Right lobe of liver (tissue), 6 donors: ENCODE measurements at regions not wholly inside any gene's neighbourhood (a gene's known extent, or its start where the extent isn't known, plus 50 kb on each side); places are given as distances from the start of the nearest gene placed in this dataset.

Experiments
- ATAC-seq, 4 donors: fragments of 200-7000 bp; cut with Tn5 transposase; one replicate each; pipeline ENCODE4 v1.9.1; 2020; ENCODE audit warnings: mild to moderate bottlenecking in 4 of 4, moderate library complexity in 4 of 4
- DNase-seq, 3 donors: peaks; one replicate each; pipeline ENCODE4 v3.0.0-alpha.2; 2020
- H3K27ac ChIP-seq, 3 donors: fragments of 200-600 bp; one replicate each; pipeline ENCODE4 v1.8.0; 2022
- H3K27me3 ChIP-seq, 2 donors: fragments of 200-600 bp; one replicate each; pipeline ENCODE4 v1.8.0; 2022
- H3K36me3 ChIP-seq, 4 donors: fragments of 200-600 bp; sonication (generic) in 1 of 4; one replicate each; pipeline versions ENCODE4 v1.5.1 to v1.8.0; 2017 to 2022; ENCODE audit warnings: control low read depth in 1 of 4
- H3K4me1 ChIP-seq, 4 donors: fragments of 200-600 bp; sonication (generic) in 1 of 4; one replicate each; pipeline versions ENCODE4 v1.5.1 to v1.8.0; 2017 to 2022; ENCODE audit warnings: control low read depth in 1 of 4
- H3K4me3 ChIP-seq, 3 donors: fragments of 200-600 bp; one replicate each; pipeline ENCODE4 v1.8.0; 2022
- H3K9me3 ChIP-seq, 4 donors: fragments of 200-600 bp; sonication (generic) in 1 of 4; one replicate each; pipeline versions ENCODE4 v1.5.1 to v1.8.0; 2017 to 2022; ENCODE audit warnings: control low read depth in 1 of 4
- POLR2A ChIP-seq: fragments of 450-650 bp; IDR thresholded peaks from one replicate; pipeline ENCODE4 v1.6.1; 2017; ENCODE audit warnings: antibody characterized with exemption, mild to moderate bottlenecking
- WGBS: methylation state at CpG from one replicate; pipeline ENCODE4 v1.1.6; 2018; ENCODE audit warnings: low coverage, low lambda C conversion rate; ENCODE audit not compliant: insufficient coverage; ENCODE audit errors: missing lambda C conversion rate; 5-methylcytosine and 5-hydroxymethylcytosine counted together
- intact Hi-C, 2 donors: fragments of 100-400 bp; cut with DNase I; formaldehyde crosslinking; loops; one replicate each; pipeline versions ENCODE4 v1.11.2 to v1.14.1; 2022
- TF ChIP-seq, protein P1 (sequence below), 4 donors: fragments of 200-600 bp in 3 of 4; fragments of 450-650 bp in 1 of 4; IDR thresholded peaks; one replicate each; pipeline versions ENCODE4 v1.5.1 to v1.8.0; 2016 to 2022; ENCODE audit warnings: antibody characterized with exemption in 4 of 4, mild to moderate bottlenecking in 2 of 4
- donor health status: DM: no; HTN: yes; CAD: no.
- donor health status: DM: no; HTN: no; CAD: no.
- donor health status: DM: no; HTN: no; CAD: no.
- donor health status: DM: no; HTN: yes; CAD: no.
- donor health status: DM: no; HTN: yes; CAD: no.

DNA sequence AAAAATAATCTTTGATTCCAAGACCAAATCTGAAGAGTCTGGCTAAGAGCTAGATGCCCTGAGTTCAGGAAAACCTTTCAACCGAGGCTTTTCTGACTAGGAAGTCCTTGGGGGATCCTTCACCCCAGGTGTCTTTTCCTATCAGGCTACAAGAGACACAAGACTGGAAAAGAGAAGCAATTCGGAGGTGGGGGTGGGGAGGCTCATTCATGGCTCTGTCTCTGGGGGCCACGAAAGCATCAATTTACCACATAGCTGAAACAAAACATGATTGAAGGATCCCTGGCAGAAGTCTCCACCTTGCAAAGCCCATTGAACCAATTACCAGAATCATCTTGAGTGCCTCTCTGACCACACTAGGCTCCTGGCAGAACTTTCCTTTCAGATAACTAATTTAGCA lies 239.8 kb upstream of the SALL1 start:
- Histone ChIP-seq H3K4me3 (no peak overlapping the region), H3K9me3 (no peaks in the 10 kb centered on the region), H3K27me3 (no peaks in the 10 kb centered on the region), H3K36me3 (no peaks in the 10 kb centered on the region), H3K27ac (no peak overlapping the region), H3K4me1 (no peaks in the 10 kb centered on the region)
- intact Hi-C loops: loop anchor here in 1 of 2 donors (10.0 kb wide), 1 partner anchor 56 kb away; no protein-coding TSS in a partner anchor
- no peak for DNase-seq
- no peak for ATAC-seq
- WGBS: 45% methylated on average over 1 of the region's 3 CpGs
- no peak for TF ChIP-seq POLR2A
- TF ChIP-seq, protein P1, sequence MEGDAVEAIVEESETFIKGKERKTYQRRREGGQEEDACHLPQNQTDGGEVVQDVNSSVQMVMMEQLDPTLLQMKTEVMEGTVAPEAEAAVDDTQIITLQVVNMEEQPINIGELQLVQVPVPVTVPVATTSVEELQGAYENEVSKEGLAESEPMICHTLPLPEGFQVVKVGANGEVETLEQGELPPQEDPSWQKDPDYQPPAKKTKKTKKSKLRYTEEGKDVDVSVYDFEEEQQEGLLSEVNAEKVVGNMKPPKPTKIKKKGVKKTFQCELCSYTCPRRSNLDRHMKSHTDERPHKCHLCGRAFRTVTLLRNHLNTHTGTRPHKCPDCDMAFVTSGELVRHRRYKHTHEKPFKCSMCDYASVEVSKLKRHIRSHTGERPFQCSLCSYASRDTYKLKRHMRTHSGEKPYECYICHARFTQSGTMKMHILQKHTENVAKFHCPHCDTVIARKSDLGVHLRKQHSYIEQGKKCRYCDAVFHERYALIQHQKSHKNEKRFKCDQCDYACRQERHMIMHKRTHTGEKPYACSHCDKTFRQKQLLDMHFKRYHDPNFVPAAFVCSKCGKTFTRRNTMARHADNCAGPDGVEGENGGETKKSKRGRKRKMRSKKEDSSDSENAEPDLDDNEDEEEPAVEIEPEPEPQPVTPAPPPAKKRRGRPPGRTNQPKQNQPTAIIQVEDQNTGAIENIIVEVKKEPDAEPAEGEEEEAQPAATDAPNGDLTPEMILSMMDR (IDR thresholded peaks at IDR 0.05): no peak

DNA sequence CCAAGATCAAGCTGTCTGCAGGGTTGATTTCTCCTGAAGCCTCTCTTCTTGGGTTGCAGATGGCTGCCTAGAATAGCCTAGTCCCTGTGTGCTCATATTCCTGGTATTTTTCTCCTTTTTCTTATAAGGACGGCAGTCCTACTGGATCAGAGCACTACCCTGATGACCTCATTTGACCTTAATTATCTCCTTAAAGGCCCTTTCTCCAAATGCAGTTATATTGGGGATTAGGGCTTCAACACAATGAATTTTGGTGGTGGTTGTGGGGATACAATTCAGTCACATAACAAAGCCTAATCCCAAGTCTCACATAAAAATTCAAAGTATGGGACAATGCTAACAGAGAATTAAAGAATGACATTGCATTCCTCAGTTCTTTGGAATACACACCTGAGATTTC lies 238.8 kb upstream of the SALL1 start:
- ATAC-seq (no peak), DNase-seq (no peak)
- H3K27me3 ChIP-seq: no peaks in the 10 kb centered on the region
- no peak for TF ChIP-seq POLR2A
- TF ChIP-seq, protein P1 (IDR thresholded peaks at IDR 0.05): no peak
- H3K27ac ChIP-seq: no peak overlapping the region
- WGBS: 75% methylated on average over 1 of the region's 1 CpG
- no peaks in the 10 kb centered on the region for H3K9me3 ChIP-seq
- H3K36me3 ChIP-seq: no peaks in the 10 kb centered on the region
- intact Hi-C loops: loop anchor here in 1 of 2 donors (10.0 kb wide), 1 partner anchor 55 kb away; no protein-coding TSS in a partner anchor
- H3K4me3 ChIP-seq: no peak overlapping the region
- no peaks in the 10 kb centered on the region for H3K4me1 ChIP-seq

DNA sequence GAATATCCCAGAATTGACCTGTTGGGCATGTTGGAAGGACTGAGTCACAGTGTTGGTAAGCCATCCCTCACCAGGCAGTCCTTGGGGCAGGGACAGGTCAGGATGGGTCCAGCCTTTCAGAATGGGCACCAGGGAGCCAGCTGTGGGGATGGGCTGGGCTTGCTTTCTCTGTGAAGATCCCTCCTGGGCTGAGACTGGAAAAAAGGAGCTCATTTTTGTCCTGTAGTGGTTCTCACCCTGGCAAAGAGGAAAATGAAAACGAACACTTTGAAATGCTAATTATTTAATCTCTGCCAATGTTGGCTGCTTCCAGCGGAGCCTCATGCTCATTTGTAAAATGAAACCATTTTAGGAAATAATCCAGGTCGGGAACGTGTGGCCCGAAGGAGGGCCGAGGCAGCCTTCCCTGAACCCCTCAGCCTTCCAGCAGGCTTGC lies 237.5 kb upstream of the SALL1 start:
- no peaks in the 10 kb centered on the region for H3K9me3 ChIP-seq
- 80% methylated on average over 6 of the region's 6 CpGs for WGBS
- H3K4me3 ChIP-seq: no peak overlapping the region
- TF ChIP-seq, protein P1 (IDR thresholded peaks at IDR 0.05): no peak
- no peak for TF ChIP-seq POLR2A
- no peaks in the 10 kb centered on the region for H3K36me3 ChIP-seq
- ATAC-seq (no peak), DNase-seq (no peak)
- H3K27me3 ChIP-seq: no peaks in the 10 kb centered on the region
- no peak overlapping the region for H3K27ac ChIP-seq
- intact Hi-C loops: no loop called here
- H3K4me1 ChIP-seq: no peaks in the 10 kb centered on the region

DNA sequence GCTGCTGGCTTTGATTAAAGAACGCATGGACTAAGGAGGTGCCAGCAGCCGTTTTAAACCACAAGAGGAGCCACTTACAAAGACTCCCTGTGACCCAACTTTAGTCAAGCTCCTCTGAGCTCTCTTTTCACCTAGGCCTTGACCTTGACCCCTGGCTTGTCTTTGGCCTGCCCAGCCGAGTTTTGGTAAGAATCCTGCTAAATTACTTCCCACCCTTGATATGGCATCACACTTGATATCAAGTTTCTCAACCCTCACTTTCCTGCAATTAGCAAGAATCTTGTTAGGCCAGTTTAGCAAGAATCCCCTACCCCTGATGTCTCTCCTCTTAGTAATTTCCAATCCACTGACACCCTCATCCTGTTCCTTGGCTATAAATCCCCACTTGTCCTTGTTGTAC lies 232.8 kb upstream of the SALL1 start:
- H3K36me3 ChIP-seq: no peaks in the 10 kb centered on the region
- WGBS: 36% methylated on average over 3 of the region's 3 CpGs
- intact Hi-C loops: no loop called here
- TF ChIP-seq, protein P1 (IDR thresholded peaks at IDR 0.05): no peak
- H3K4me3 ChIP-seq: no peak overlapping the region
- no peak for ATAC-seq
- no peaks in the 10 kb centered on the region for H3K27me3 ChIP-seq
- H3K9me3 ChIP-seq: no peaks in the 10 kb centered on the region
- DNase-seq: no peak
- no peaks in the 10 kb centered on the region for H3K4me1 ChIP-seq
- no peak overlapping the region for H3K27ac ChIP-seq

DNA sequence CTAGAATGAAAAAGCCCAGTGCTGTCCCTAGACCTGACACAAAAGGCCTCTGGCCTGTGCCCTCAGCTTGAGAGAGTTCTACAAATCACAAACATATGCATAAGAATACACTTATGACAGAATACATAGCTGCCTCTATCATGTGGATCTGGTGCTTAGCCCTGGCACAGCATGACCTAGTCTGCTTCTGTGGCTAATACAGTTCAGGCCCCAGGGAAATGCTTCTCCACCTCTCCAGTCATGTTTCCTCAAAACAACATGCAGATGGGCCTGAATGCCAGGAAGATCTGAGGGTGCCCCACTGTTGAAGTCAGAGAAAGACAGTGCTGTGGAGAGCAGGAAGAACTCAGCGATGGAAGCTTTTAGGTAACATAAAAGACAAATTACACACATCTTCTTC lies 231.9 kb upstream of the SALL1 start:
- intact Hi-C loops: no loop called here
- H3K27me3 ChIP-seq: no peaks in the 10 kb centered on the region
- TF ChIP-seq, protein P1 (IDR thresholded peaks at IDR 0.05): no peak
- no peak for TF ChIP-seq POLR2A
- H3K27ac ChIP-seq: no peak overlapping the region
- ATAC-seq: no peak
- no peaks in the 10 kb centered on the region for H3K4me1 ChIP-seq
- no peaks in the 10 kb centered on the region for H3K9me3 ChIP-seq
- H3K4me3 ChIP-seq: no peak overlapping the region
- H3K36me3 ChIP-seq: no peaks in the 10 kb centered on the region
- DNase-seq: no peak
- WGBS: 90% methylated on average over 1 of the region's 1 CpG
